HG03354 (cell line): ENCODE measurements at regions not wholly inside any gene's neighbourhood (a gene's known extent, or its start where the extent isn't known, plus 50 kb on each side); places are given as distances from the start of the nearest gene placed in this dataset.

Experiments used
- ATAC-seq: cut with Tn5 transposase; IDR thresholded peaks from one replicate; pipeline ENCODE4 v1.9.1; 2021; ENCODE audit warnings: mild to moderate bottlenecking; ENCODE audit not compliant: unreplicated experiment, poor library complexity, severe bottlenecking

DNA sequence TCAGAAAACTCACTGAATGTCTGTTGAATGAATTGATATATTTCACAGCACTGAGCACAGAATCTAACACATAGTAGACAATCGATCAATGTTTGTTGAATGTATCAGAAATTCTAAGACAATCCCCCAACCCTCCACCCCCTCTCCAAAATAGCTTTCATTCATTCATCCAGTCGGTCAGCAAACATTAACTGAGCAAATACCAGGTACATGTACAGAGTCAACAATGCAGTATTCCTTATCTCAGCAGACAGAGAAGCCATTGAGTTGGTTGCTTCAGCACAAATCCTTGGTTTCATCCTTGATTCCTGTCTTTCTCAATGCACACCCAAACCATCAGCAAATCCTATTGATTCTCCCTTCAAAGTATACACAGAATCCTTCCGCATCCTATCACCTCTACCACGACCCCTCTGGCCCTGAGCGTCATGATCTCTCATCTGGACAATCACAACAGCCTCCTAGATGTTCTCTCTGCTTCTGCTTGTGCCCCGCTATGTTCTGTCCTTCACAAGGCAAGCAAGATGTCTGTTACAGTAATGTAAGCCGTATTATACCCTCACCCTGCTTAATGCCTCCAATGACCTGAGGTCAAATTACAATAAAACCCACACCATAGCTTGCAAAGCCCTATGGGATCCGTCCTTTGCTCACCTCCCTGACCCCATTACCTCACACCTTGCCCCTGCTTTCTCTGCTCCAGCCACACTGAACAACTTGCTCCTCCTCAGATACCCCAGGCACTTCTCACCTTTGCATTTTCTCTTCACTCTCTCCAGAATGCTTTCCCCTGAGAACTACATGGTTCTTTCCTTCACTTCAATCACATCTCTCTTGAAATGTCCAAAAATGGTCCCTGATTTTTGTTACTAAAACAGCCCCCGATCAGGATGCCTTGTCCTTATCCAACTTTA lies 738.1 kb upstream of the TBX3 start:
- ATAC-seq: no peak

DNA sequence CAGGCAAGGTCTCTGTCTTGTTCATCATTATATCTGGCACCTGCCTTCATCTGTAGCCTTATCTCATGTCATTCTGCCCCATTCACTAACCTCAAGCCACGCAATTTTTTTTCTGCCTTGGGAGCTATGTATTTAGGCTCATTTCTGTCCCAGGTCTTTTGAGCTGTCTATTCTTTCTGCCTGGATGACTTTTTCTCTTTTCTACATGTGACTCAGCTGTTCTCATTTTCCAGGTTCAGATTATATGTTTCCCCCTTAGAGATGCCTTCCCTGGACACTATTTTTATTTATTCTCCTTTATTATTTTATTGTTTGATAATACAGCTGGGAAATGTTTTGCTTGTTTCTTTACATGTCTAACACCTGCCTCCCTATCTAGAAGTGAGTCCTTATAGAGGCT lies 737.4 kb upstream of the TBX3 start:
- ATAC-seq: no peak

DNA sequence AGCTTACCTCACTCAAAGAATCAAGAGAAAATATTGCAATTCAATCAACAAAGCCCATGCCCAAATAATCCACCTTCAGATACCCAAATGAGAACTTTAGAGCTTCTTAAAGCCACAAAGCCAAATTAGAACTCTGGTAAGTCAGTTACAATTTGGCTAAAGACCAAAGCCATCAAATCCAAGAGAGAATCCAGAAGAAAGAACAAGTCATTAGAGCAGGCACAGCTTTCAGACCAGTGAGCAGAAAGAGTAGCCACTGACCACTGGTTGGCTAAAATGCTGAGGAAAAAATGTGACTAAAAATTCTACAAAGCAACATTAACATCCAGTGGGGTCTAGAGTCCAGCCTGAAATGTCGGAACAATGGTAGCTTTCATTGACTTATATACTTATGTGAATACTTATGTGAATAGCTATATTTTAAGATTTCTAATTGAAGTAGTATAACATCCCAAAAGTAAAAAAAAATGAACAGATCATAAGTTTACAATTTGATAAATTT lies 735.2 kb upstream of the TBX3 start:
- no peak for ATAC-seq

DNA sequence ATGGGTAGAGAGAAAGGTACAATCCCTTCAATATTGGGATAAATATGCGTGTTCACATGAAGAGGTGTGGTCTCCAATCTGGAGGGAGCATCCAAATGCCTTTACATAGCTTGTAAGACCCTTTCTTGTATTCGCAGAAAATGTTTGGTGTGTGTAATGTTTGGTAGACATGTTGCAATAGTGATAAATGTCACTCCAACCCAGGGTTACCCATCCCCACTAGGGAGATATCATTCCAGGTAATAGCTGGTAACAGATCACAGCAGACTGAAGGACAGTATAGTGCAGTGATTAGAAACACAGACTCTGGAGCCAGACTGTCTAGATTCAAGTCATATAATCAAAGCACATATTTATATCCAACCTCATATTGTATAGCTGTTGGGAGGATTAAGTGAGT lies 733.6 kb upstream of the TBX3 start:
- no peak for ATAC-seq

DNA sequence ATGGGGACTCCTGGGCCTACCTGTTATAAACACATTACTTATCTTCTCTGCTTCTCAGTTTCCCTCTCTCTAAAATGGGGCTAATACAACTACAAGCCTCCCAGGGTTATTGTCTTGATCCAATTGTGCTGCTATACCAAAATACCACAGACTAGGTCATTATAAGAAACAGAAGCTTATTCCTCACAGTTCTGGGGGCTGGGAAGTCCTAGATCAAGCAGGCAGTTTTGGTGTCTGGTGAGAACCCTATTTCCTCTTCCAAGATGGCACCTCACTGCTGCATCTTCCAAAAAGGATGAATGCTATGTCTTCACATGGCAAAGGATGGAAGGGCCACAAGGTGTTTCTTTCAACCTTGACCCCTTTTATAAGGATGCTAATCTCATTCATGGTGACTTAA lies 732.9 kb upstream of the TBX3 start:
- ATAC-seq: no peak

DNA sequence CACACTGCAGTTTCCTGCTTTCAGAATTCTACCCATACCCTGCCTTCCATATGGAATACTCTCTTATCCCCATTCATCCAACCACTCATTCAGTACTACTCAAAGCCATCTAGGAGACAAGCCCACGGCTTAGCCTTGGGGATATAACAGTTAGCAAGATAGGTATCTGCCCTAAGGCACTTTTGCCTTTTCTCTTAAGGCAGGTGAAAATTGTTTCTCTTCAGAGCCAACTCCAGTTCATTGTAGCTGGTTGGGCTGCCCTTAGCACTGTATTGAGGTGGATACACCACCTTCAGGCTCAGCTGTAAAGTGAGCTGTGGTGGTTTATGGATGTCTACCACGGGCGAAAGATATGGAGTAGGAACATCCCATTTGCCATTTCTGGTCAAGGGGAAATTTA lies 729.7 kb upstream of the TBX3 start:
- ATAC-seq: no peak

DNA sequence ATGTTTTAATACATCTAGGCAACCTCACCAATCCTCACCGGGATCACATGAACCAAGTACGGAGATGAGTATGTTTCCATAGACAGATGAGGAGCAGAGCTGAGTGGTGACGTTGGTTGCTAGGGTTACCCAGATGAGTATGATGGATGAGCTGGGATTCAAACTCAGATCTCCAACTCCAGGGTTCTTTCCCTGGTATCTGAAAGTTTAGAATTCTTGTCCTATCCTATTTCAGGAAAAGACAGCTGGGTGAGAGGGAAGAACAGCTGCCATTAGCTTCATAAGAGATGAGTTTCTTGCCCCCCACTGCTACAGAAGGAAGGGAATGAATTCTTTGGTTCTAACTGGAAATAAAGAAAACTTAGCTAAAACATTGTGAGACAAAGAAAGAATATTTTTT lies 728.9 kb upstream of the TBX3 start:
- no peak for ATAC-seq

DNA sequence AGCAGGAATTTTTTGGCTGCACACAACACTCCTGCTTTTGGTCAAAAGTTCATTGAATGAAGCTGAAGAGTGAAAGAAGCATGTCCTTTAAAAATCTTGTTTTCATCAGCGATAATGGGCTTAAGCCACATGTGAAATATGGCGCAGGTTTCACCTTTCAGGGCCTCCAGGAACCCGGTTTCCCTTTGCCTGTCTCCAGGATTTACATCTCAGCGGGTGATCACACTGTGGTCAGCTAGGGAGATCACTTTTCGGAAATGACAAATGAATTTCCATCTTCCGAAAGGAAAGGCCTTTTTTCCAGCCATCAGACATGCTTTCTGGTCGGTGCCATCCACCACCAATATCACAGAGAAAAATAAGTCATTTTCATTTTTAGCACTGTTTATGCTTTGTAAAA lies 727.1 kb upstream of the TBX3 start:
- no peak for ATAC-seq

DNA sequence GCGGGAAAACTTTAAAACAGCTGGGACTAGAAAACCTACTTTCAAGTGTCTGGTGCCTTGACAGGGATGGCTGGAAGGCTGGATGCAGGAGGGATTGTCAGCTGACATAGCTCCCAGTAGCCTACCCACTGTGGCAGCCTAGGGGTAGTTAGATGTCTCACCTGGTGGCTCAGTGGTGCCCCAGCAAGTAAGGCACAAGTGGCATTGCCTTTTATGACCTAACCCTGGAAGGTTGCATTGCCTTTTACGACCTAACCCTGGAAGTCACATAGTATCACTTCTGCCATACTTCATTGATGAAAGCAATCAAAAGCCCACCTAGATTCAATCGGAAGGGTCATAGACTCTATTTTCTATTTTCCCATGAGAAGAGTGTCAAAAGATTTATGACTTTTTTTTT lies 724.7 kb upstream of the TBX3 start:
- ATAC-seq: no peak

DNA sequence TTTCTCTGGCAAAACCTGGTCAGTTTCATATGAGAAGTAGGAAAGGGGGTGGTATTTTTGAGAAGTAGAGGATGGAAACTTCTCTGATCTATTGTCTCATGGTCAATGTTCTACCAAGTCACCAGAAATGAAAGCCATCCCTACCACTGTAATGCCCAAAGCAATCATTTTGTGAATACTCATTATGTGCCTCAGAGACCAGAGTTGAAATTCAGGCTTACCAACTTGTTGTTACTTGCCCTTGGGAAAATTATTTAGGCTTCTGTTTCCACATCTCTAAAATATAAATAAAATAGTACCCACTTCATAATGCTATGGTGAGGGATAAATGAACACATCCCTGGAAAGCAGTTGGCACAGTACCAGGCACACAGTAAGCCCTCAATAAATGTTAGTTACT lies 723.7 kb upstream of the TBX3 start:
- no peak for ATAC-seq

DNA sequence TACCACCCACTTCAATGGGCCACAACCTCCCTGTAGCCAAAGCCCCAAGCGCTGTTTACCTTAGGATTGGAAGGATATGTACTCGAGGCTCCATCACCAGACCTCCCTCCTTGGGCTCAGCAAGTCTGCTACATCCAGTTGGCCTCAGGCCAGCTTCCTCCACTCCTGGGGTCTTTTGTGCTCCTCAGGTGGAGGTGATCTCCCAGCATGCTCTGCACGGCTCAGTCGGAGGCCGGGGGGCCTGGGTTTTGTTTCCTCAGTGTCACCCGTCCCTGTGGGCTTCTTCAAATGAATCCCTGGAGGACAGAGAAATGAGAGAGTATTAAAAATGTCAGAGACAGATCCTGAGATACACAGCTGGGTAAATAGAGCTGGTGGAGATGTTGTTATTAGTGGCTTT lies 723.1 kb upstream of the TBX3 start:
- no peak for ATAC-seq

DNA sequence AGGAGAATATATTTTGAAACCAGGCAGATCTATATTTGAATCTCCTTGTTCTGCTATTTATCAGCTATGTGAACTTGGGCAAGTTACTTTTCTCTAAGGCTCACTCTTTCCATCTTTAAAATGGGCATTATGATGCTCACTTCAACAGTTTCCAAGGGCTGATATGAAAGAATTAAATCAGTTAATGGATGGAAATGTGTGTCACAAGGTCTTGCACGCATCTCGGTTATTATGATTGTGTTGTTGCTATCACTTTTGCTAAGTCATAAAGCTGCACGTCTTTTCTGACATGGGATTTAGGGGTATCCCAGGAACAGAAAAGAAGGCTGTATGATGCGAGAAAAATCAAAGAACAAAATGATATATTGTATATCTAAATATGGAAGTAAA lies 721.5 kb upstream of the TBX3 start:
- ATAC-seq: no peak

DNA sequence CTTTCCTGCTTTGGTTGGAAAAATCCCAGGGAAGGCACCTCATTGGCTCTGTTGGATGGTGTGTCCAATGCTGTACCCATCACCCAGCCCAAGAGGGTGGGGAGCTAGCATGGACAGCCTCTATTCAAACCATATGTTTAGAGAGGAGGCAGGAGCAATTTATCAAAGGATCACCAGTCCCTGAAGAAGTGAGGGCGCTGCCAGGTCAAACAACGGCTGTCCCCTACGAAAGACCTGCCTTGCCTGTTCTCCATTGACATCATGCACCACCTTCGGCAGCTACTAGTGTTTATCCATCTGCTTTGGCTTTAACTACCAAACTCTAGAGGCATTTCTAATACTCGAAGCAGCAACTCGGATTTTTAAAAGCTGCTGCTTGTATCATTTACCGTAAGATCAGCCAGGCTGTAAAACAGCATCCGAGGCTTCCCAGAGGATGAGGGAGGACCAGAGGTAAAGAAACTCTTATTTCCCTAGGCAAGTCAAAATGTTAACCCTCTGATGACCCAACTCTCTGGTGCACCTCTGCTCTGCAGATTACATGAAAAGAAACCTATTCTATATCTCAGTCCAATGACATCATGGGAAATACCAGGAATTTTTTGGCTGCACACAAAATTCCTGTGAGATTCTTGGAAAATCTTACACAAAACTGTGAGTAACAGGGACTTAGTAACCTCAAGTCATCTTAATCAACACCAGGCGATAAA lies 720.9 kb upstream of the TBX3 start:
- no peak for ATAC-seq

DNA sequence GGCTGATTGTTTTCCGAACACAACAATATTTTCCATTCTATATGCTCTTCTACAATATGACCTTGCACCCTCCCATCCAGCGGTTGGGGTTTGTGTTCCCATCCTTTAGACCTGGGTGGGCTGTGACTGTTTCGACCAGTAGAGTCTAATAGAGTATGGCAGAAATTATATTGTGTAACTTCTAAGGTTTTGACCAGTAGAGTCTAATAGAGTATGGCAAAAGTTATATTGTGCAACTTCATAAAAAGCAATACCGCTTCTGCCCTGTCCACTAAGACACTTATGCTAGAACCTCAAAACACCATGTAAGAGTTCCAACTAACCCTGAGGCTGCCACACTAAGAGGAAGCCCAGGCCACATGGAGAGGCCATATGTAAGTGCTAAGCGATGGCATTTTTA lies 719.7 kb upstream of the TBX3 start:
- no peak for ATAC-seq

DNA sequence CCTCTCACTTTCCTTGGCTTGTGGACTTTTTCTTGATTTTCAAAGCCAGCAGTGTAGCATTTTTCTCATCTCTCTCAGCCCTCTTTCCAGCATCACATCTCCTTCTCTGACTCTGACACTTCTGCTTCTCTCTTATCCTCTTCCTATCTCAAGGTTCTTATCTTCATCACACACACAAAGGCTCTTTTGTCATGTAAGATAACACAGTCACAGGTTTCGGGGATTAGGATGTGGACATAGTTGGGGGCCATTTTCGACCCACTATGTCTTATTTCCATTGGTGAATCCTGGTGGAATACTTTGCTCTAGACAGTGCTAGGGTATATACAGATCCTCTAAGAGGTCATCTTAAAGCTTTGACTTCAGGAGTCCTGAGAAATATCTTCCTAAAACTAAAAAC lies 719.3 kb upstream of the TBX3 start:
- ATAC-seq: no peak

DNA sequence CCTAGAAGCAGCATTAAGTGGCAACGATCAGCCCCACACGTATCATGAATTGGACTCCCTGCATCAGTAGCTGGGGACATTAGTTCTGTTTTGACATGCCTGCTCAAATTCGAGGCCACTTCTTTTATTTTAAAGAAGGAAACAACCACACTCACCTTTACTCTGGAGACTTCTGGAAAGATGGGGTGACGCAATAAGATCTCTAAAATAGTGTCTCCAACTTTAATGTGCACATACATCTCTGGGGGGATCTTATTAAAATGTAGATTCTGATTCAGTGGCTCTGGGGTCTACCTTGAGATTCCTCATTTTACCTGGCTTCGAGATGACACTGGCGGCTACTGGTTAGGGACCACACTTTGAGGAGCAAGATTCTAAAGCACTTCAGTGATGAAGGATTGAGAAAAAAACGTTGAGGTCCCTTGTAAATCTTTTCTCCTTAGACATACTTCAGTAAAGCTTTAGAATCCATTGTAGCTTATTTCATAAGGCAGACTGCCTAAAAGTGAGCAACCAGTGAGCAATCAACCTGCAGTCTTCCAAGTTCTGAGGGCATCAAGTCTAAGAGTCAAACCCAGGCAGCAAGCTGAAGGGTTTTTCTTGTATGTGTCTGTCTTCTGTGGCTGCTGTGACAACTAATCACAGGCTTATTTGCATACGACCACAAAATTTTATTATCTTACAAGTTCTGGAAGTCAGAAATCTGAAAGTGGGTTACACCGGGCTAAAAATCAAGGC lies 718.6 kb upstream of the TBX3 start:
- no peak for ATAC-seq

DNA sequence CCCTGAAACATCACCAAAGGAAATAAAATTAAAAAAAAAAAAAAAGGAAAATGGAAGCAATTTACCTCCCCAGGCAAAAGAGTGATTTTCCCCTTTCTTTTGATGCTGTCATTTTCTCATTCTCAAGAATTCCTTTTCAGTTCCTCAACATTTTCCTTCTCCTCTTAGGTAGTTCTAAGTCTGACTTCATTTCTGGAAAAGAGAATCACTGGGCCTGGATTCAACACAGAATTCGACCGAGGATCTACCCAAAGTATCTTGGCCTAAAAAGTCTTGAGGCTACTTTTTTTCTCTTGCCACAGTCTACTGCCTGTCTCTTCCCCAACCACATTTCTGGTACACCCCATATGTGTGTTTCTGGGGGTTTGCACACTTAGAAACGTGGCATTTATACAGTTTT lies 717.8 kb upstream of the TBX3 start:
- no peak for ATAC-seq

DNA sequence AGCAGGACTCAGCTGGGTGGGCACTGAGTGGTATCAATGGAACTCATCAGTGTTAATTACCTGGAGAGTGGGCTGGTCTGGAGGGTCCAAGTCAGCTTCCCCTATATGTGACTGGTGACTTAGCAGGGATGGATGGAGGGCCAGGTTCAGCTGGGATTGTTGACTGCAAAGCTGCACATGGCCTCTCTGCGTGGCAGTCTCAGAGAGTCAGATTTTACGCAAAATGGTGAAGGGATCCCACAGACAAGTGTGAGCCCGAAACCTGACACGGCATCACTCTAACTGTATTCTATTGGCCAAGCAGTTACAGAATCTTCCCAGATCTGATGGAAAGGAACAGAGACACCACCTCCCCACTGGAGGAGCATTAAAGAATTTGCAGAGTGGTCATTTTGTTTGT lies 716.0 kb upstream of the TBX3 start:
- no peak for ATAC-seq

DNA sequence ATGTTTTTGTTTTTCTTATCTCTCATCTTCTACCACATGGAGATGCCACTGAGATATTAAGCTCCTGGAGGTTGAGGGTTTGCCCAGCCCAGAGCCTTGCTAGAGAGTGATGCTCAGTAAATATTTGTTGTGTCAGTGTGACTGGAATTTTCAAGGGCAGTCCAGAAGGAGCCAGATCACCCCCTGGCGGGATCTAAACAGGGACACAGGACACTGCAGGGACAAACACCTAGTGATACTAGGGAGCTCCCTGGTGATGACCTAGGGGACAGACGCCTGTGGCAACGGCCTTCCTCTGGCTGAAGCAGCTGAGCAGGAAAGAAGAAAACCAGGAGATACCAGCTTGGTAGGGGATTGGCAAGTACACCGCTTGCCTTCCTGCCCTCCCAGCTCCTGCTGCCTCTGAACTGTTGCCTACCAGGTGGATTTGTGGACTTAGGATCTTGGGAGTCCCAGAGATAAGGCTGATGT lies 714.4 kb upstream of the TBX3 start:
- ATAC-seq: no peak

DNA sequence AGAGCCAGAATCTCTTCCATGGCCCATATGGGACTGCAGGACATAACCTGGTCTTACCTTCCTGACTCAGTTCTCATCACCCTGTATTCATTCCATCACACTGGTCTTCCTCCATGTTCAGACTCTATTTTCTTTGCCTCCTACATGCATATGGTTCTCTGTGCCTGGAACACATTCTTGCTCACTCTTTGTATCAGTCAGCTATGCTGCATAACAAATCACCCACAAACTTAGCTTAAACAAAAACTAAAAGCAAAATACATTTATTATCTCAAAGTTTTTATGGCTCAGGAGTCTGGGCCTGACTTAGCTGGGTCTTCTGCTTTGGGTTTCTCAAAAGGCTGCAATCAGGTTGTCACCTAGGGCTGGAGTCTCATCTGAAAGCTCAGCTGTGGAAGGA lies 712.6 kb upstream of the TBX3 start:
- ATAC-seq: no peak
